Iris pigment epithelial cell (primary cell): ENCODE measurements at regions not wholly inside any gene's neighbourhood (a gene's known extent, or its start where the extent isn't known, plus 50 kb on each side); places are given as distances from the start of the nearest gene placed in this dataset.

Source experiments
- DNase-seq: peaks from one replicate; pipeline ENCODE4 v3.0.0-alpha.2; 2011; ENCODE audit warnings: low read depth

DNA sequence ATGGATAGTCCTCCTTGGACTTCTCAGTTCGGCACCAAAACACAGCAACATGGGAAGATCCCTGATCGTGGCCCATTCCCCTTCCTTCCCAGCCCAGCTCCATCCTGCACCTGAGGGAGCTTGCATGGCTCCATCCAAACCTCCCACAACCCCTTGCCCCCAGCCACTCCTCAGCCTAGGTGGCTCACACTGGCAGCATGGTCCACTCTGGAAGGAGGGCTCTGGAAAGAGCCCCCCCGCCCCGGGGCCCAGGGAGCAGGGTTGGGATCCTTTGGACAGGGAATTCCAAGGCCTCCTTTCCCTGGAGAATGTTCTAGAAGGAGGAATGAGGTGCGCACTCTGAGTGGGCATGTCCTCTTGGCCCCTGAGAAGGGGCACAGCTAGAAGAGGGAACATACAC is 62.8 kb upstream of the ID2 start:
- no peak for DNase-seq

DNA sequence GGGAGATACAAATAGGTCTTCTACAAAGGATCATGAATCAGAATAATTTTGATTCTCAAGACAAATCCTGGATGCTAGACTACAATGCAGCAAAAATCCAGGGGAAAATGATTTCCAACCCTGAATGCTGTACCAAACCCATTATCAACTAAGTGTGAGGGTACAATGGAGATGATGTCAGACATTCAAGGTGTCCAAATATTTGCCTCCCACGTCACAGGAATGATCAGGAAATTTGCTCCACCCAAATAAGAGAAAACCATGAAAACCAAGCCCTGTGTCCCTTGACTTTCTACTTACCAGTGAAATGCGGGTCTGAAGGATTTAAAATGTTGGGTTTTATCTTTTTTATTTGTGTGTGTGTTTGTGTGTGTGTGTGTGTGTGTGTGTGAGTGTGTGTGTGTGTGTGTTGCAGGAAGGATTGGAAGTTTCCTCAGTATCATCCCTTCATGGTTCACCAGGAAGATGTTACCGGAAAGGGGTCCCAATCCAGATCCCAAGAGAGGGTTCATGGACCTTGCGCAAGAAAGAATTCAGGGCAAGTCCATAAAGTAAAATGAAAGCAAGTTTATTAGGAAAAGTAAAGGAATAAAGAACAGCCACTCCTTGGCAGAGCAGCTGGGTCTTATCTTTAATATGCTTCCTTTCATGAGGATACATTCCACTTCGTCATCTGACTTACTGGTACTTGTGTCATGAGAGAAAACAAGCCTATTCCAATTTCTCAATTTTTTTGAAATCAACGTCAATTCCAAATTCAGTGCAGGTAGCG is 61.1 kb upstream of the ID2 start:
- no peak for DNase-seq

DNA sequence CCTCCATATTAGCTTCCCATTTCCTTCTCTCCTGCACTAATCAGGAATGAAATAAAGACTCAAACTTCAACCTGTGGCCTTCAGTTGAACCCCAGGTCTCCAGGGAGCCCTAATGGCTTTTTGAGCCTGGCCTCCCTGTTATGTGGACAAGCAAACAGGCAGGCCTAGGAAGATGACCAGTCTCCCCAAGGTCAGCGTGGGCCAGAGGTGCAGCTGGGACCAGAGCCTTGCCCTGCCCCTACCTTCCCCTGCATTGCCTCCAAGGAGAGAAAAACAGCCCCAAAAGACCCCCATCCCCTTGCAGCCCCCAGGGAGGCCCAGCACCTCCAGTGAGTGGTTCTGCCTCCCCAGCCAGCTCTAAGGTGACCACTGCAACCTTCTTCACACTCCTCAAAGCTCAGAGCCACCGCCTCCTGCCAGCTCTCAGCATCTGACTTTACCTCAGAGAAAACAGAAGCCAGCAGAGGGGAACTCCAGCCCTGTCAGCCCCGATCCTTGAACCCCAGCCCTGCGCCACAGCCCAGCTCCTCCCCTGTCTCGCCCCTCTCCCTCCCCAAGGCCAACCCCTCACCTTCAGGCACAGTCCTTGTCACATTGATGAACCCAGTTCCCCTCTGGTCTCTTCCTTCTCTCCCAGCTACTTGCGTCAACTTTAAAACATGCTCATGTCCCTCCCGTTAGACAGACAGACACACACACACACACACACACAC is 59.5 kb upstream of the ID2 start:
- no peak for DNase-seq

DNA sequence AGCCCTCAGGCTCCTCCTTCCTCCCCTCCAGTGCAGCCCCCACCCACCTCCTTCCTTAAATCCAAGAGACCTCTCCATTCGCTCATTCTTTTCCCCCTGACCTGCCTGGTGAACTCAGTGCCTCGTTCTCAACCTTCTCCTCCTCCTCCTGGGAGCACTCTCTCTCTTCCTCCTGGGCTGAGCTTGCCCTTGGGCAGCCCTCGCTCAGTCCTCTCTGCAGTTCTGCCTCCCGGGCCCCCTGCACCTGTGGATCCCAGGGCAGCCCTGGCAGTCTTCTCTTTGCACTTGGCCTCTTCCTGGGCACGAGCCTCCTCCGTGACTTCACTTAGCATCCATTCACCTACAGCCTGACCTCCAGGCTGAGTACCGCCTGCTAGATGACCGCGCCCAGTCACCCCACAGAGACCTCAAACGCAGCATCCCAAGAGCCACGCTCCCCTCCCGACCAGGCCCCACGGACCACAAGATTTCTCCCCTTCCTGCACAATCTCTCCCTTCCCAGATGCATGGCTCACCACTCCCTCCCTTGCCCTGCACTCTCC is 58.9 kb upstream of the ID2 start:
- DNase-seq, result no peak

DNA sequence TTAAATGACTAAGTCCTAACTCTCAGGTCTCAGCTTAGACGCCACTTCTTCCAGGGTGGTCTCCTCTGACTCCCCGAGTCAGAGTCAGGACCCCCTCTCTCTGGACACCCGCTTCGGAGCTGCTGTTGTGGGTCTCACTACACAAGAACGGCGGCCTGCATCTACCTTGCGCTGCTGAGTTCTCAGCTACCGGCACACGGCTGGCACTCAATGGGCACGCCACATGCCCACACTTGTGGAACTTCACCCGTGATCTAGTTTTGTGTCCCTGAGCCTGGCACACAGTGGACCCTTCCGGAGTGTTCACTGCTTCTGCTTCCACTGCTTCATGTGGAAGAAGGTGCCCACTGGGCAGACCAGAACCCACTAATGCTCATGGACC is 58.3 kb upstream of the ID2 start:
- DNase-seq, result no peak

DNA sequence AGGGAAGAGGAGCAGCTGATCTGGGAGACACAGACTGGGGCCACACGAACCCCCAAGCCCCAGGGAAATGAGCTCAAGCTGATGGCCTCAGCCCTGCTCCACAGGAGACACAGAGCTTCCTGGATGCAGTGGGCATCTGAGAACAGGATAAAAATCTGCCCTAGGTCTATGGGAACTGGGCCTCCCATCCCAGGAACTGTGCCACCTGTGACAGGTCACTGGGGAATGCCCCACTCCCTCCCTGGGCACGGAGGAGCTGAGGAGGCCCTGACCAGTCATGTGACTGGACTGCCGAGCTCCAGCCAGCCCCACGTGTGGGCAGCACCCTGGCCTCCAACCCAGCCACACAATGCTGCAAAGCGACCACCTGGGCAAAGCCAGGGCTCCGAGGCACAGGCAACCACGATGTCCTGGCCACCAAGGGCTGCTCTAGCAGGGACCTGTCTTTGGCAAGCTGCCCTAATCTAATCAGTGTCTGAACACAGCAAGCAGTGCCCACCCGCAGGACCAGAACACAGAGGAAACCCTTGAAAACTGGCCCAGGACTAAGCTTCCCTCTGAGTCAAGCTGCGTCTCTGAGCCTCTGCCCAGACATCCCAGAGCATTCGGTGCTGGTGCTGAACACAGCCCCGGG is 57.8 kb upstream of the ID2 start:
- DNase-seq, result no peak

DNA sequence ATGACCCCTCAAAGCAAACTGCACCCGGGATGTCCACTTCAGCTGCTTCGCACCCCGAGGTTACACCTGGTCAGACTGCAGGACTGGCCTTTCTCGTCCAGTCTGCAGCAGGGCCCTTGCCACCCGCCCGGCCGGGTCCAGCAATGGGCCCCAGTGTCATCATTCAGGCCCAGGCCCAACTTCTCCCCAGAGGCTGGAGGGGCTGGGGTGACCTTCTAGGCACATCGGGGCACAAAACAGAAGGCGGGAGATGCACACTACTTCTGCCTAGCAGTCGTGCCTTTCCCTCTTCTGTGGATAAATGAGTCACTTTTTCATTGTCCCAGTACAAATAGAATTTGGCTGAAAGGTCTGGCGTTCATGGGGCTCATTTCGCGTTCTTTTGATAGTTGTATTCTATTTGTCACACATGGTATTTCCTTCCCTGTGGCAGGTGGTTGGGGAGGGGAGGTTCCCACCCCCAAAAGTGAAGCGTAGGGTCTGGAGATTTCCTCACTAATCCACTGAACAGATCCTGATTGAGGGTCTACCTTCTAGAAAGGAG is 56.9 kb upstream of the ID2 start:
- no peak for DNase-seq

DNA sequence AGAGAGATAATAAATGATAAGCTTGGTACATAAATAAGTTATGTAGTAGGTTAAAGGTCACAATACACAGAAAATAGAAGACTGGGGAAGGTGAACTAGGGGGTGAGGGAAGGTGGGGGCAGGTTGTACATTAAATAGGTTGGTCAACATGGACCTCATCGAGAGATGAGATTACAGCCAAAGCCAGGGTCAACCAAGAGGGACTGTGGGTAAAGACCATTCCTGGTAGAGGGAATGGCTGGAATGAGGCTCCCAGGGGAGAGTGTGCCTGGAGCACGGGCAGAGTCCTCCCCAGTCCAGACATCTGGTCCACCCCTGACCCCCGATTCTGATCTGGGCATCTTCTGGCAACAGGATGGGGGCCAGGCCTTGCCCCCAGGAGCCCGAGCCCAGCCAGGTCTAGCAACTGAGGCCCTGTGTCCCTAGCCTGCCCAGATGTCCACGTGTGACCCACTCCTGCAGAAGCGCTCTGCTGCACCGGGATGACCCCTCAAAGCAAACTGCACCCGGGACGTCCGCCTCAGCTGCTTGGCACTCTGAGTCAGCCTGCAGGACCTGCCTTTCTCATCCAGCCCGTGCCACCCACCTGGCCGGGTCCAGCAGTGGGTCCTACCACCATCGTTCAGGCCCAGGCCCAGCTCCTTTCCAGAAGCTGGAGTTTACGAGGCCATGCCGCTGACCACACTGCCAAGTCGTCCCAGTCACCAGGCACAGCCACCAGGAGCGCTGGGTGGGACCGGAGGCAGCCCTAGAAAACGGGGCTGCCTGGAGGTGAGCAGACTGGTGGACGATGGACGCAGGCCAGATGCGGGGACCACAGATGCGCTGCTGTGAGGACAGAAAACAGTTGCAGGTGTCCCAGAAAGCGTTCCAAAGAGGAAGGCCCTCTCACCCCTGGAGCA is 56.2 kb upstream of the ID2 start:
- DNase-seq, result no peak

DNA sequence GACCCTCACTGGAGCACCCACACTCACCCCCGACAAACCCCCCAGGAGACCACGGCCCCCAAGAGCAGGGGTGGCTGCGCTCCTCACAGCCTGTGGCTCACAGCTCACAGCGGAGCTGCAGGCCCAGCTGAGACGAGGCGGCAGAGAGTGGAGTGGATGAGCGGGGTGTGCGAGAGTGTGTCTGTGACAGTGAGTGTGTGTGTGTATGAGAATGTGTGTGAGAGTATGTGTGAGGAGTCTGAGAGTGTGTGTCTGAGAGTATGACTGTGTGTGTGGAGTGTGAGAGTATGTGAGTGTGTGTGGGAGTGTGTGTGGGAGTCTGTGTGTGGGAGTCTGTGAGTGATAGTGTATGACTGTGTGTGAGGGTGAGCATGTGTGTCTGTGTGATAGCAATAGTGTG is 55.3 kb upstream of the ID2 start:
- no peak for DNase-seq

DNA sequence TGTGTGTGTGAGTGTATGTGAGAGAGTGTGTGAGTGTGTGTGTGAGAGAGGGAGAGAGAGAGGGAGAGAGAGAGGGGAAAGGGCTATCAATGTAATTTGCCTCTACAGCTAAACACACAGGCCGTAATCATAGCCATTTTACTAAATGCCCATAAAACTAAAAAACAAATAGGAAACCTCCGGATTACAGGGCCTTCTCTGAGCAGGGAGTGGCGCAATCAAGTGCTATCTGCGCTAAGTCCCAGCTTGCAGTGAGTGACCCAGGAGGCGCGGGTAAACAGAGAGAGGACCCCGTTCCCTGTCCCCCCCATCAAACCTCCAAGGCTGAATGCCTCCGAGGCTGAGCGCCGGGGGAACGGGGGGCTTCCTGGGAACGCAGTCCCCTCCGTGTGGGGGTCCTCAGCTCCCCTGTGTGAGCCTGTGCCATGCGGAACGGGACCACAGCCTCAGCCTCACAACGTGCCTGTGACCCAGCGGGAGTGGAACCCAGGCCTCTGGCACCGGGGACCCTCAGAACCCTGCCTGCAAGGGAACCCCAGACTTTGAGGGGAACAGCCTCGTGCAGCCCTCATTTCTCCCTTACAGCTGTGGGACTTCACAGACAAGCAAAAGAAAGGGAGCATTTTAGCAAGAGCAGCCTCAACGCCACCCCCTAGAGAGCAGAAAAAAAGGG is 54.7 kb upstream of the ID2 start:
- DNase-seq, result no peak

DNA sequence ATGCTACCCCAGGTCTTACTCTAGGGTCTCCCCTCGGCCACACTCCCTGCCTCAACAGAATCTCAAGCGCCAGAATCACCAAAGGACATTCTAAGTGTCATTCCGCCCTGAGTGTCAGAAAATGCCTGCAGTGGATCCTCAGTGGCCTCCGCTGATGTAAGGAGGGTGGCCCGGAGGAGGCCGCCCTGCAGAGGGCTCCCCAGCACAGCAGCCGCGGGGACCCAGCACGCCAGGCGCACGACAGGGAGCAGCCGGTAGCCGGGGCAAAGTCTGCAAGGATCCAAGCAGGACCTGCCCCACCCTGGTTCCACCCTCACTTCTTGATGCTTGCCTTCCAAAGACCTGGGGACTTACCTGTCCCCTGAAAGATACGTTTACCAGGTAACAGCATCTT is 54.2 kb upstream of the ID2 start:
- no peak for DNase-seq

DNA sequence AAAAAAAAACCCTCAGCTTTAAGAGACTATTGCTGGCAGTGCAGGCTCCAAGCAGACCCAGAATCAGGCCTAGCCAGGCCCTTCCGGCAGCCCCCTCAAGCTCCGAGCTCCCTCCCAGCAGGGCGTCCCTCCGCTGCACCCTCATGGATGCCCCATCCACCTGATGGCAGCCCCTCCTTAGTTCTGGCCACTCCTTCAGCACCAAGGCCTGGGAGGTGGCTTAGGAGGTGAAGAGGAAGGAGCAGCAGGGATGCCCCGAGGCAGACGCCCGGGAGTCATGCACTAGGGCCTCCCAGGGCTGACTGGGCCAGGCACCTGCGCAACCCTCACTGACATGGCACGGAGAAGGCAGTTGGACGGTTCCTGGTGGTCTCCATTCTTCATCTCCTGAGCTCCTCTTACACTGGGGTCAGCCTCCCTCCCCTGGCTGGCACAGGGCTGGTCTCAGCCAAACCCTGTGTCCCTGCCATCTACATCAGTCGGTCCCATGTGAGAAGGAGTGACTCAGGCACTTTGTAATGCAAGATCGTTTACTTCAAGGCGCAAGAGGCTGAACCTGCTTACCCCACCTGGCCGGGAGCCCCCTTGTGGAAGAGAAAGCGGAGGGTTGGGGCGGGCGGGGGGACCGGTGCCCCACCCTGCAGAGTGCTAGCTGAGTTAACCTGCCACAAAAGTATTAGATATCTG is 53.5 kb upstream of the ID2 start:
- no peak for DNase-seq

DNA sequence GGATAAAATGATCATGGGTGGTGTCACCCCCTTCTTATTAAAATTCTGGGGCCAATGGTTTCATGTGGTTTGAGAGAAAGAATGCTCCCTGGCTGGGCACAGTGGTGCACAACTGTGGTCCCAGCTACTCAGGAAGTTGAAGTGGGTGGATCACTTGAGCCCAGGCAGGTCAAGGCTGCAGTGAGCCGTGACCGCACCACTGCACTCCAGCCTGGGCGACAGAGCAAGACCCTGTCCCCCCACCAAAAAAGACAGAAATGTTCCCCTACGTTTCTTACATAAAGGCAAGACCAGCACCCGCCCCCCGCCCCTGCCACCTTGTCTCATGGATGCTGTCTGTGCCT is 53.0 kb upstream of the ID2 start:
- no peak for DNase-seq

DNA sequence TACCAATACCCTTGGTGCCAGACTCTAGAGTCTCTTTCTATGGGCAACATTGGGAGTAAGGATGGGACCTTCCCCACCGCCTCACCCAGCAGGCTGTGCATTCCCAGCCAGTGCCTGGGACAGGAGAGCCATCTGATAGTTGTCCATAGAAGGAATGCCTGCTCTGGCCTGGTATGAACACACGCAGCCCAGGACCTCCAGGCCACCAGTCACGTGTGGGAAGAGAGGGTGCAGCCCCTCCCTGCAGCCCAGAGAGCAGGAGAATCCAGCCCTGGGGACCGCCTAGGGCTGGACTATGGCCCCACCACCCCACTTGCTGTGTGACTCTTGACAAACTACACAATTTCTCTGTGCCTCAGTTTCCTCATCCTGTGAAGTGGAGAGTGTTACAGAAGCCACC is 52.5 kb upstream of the ID2 start:
- no peak for DNase-seq

DNA sequence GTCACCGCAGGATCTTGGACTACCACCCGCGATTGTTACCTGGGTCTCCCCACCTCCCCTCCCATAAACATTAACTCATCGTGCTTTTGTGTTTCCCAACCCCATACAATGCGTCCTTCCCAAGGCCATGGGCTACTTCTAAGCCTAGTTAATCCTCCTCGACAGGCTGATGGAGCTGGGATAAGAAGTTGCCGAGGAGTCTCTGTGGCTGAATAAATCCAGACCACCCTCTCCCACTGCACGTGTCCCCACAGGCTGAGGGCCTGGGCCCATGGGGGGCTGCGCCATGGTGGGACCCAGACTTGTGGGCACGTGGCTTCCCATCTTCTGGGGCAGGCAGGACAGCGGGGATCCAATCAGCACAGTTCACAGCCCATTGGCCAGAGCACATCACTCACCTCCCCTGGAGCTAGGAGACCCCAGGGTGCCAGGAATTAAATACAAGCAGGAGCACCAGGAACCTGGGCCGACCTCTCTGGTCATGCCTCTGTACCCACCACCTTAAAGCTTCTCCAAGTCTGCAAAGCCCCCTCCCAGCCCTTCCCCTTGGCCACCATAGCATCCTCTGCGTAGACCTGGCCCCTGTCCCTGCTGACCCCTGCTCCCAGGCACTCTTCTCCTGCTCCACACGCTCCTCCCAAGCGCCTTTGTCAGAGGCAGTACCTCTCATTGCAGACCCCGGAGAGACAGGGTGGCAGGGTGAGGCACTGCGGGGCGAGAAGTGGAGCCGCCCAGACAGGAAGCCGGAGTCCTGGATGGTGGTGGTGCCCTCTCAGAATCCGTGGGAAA is 51.0 kb upstream of the ID2 start:
- no peak for DNase-seq

DNA sequence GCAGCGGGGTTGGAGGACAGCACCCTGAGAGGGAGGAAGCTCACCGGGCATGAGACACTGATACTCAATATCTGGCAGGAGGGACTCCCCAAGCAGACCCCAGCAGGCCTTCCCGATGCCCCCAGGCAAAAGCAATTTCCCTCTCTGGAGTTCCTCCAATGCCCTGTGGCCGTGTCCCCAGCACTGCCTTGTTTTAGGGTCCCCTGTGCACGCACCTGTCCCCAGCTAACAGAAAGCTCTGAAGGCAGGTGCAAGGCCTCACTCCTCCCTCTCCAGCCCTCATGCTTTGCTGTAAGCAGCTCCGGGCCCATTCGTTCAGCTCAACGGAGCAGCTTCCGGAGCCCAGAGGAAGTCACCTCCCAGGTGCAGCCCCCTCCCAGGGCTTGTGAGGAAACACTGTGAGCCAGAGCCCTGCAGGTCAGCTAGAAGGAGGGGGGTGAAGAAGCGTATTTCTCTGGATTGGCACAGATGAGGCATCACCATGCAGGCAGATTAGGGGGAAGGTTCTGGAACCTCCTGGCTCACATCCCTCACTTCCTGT is 50.3 kb upstream of the ID2 start:
- DNase-seq, result no peak
